Lung (tissue), 11 donors: ENCODE measurements at regions not wholly inside any gene's neighbourhood (a gene's known extent, or its start where the extent isn't known, plus 50 kb on each side); places are given as distances from the start of the nearest gene placed in this dataset.

Source experiments
- ATAC-seq: fragments of 200-7000 bp; cut with Tn5 transposase; one replicate; pipeline ENCODE4 v1.9.1; 2020; ENCODE audit warnings: moderate number of reproducible peaks; ENCODE audit not compliant: insufficient read depth, low FRiP score
- DNase-seq, 3 donors: peaks; one replicate each; pipeline ENCODE4 v3.0.0-alpha.2; 2013 to 2017
- H3K27ac ChIP-seq, 2 donors: one replicate each; pipeline ENCODE4 v1.5.1; 2013; ENCODE audit warnings: mild to moderate bottlenecking in 2 of 2, moderate library complexity in 2 of 2, control low read depth in 1 of 2, inconsistent platforms in 1 of 2, low read depth in 1 of 2, low read length in 1 of 2
- H3K27me3 ChIP-seq, 3 donors: one replicate each; pipeline ENCODE4 v1.5.1; 2013; ENCODE audit warnings: low read length in 2 of 3; ENCODE audit not compliant: control insufficient read depth in 3 of 3, insufficient read depth in 3 of 3
- H3K36me3 ChIP-seq, 4 donors: one replicate each; pipeline ENCODE4 v1.5.1; 2013; ENCODE audit warnings: low read length in 4 of 4, mild to moderate bottlenecking in 1 of 4, moderate library complexity in 1 of 4; ENCODE audit not compliant: control insufficient read depth in 4 of 4, insufficient read depth in 4 of 4
- H3K4me1 ChIP-seq, 5 donors: one replicate each; pipeline ENCODE4 v1.5.1; 2013; ENCODE audit warnings: low read length in 5 of 5, mild to moderate bottlenecking in 2 of 5, moderate library complexity in 1 of 5; ENCODE audit not compliant: control insufficient read depth in 5 of 5, insufficient read depth in 5 of 5
- H3K4me3 ChIP-seq: one replicate; pipeline ENCODE4 v1.5.1; 2013; ENCODE audit warnings: mild to moderate bottlenecking, control low read depth, moderate library complexity
- H3K9ac ChIP-seq, 2 donors: one replicate each; pipeline ENCODE4 v1.5.1; 2013; ENCODE audit warnings: low read length in 2 of 2, control low read depth in 1 of 2; ENCODE audit not compliant: insufficient read depth in 1 of 2
- H3K9me3 ChIP-seq, 4 donors: one replicate each; pipeline ENCODE4 v1.5.1; 2013; ENCODE audit warnings: low read length in 3 of 4, mild to moderate bottlenecking in 1 of 4, moderate library complexity in 1 of 4; ENCODE audit not compliant: control insufficient read depth in 4 of 4, insufficient read depth in 3 of 4
- WGBS, 2 donors: extraction: QIAGEN DNeasy Blood & Tissue Kit; methylation state at CpG; one replicate each; pipeline ENCODE4 v1.1.7; 2013; 5-methylcytosine and 5-hydroxymethylcytosine counted together
- TF ChIP-seq, protein P1 (sequence below): IDR thresholded peaks from 2 replicates; pipeline ENCODE4 v1.5.1; 2012; ENCODE audit warnings: mild to moderate bottlenecking; ENCODE audit errors: control extremely low read depth, extremely low read depth
- donor health status: control.
- donor health status: control.
- donor health status: Bipolar disorder and iron deficiency.
- donor health status: healthy.
- donor health status: DM: yes; HTN: yes; CAD: no.

- Histone ChIP-seq H3K4me1 (no peaks in the 10 kb centered on the region), H3K27me3 (no peaks in the 10 kb centered on the region), H3K9ac (no peak overlapping the region), H3K36me3 (no peaks in the 10 kb centered on the region), H3K9me3 (peaks cover 0 to 10% (median 1%) of the 10 kb centered on the region in 4 donors), H3K4me3 (no peak overlapping the region), H3K27ac (no peak overlapping the region)
- ATAC-seq (no peak), DNase-seq (no peak)
- WGBS, 2 donors = 82 to 84% methylated on average over 2 of the region's 2 CpGs
- TF ChIP-seq, protein P1, sequence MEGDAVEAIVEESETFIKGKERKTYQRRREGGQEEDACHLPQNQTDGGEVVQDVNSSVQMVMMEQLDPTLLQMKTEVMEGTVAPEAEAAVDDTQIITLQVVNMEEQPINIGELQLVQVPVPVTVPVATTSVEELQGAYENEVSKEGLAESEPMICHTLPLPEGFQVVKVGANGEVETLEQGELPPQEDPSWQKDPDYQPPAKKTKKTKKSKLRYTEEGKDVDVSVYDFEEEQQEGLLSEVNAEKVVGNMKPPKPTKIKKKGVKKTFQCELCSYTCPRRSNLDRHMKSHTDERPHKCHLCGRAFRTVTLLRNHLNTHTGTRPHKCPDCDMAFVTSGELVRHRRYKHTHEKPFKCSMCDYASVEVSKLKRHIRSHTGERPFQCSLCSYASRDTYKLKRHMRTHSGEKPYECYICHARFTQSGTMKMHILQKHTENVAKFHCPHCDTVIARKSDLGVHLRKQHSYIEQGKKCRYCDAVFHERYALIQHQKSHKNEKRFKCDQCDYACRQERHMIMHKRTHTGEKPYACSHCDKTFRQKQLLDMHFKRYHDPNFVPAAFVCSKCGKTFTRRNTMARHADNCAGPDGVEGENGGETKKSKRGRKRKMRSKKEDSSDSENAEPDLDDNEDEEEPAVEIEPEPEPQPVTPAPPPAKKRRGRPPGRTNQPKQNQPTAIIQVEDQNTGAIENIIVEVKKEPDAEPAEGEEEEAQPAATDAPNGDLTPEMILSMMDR = no peak
Measured at GRCh38 chr13:61706899-61707298, 291.2 kb upstream of the PCDH20 start.

GRCh38 chr13:61700620-61701019 lies 285.0 kb upstream of the PCDH20 start:
- H3K36me3 ChIP-seq = no peaks in the 10 kb centered on the region
- 84 to 85% methylated on average over 2 of the region's 2 CpGs for WGBS, 2 donors

GRCh38 chr13:61700181-61700580 lies 284.5 kb upstream of the PCDH20 start:
- H3K9ac ChIP-seq = no peak overlapping the region
- peaks cover 0 to 8% (median 1%) of the 10 kb centered on the region in 4 donors for H3K9me3 ChIP-seq
- H3K4me1 ChIP-seq = no peaks in the 10 kb centered on the region
- DNase-seq (no peak), ATAC-seq (no peak)
- no peaks in the 10 kb centered on the region for H3K36me3 ChIP-seq
- TF ChIP-seq, protein P1 = no peak
- no peak overlapping the region for H3K4me3 ChIP-seq
- H3K27ac ChIP-seq = no peak overlapping the region
- no peaks in the 10 kb centered on the region for H3K27me3 ChIP-seq
- WGBS, 2 donors = 88 to 89% methylated on average over 4 of the region's 4 CpGs

More at GRCh38 chr13:61700620-61701019, 285.0 kb upstream of the PCDH20 start:
- H3K4me1 ChIP-seq = no peaks in the 10 kb centered on the region
- DNase-seq (no peak), ATAC-seq (no peak)
- no peak overlapping the region for H3K27ac ChIP-seq
- H3K27me3 ChIP-seq = no peaks in the 10 kb centered on the region
- H3K9ac ChIP-seq = no peak overlapping the region
- TF ChIP-seq, protein P1 = no peak
- H3K9me3 ChIP-seq = peaks cover 0 to 8% (median 1%) of the 10 kb centered on the region in 4 donors
- no peak overlapping the region for H3K4me3 ChIP-seq

DNA sequence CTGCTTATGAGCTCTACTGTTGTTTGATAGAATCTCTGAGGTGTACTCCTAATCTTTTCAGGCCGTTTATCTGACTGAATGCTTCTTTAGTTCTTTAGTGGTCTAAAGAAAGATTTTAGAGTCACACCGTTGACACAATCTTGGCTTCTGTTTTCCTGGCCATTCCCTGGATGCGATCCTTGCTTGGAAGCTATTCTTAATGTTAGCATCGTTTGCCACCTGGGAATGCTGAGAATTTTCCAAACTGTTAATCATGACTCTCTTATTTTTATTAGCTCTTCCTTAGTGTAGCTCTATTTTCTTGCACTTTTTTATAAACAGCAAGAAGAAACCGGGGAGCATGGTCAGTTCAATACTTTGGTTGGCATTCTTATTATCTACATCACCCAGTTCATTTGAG lies 281.0 kb upstream of the PCDH20 start:
- H3K4me3 ChIP-seq = no peak overlapping the region
- no peaks in the 10 kb centered on the region for H3K9me3 ChIP-seq
- H3K4me1 ChIP-seq = no peaks in the 10 kb centered on the region
- H3K9ac ChIP-seq = no peak overlapping the region
- no peak for DNase-seq
- TF ChIP-seq, protein P1 = no peak
- no peak overlapping the region for H3K27ac ChIP-seq
- H3K36me3 ChIP-seq = no peaks in the 10 kb centered on the region
- no peak for ATAC-seq
- 66 to 79% methylated on average over 5 of the region's 5 CpGs for WGBS, 2 donors
- H3K27me3 ChIP-seq = no peaks in the 10 kb centered on the region
